ENCODE measurements at regions not wholly inside any gene's neighbourhood (a gene's known extent, or its start where the extent isn't known, plus 50 kb on each side); places are given as distances from the start of the nearest gene placed in this dataset.
"Not testable (repeated sequence)": the region's sequence is repeated elsewhere in the genome, so short reads cannot be mapped to it uniquely, and the experiment has no call there.

DNA sequence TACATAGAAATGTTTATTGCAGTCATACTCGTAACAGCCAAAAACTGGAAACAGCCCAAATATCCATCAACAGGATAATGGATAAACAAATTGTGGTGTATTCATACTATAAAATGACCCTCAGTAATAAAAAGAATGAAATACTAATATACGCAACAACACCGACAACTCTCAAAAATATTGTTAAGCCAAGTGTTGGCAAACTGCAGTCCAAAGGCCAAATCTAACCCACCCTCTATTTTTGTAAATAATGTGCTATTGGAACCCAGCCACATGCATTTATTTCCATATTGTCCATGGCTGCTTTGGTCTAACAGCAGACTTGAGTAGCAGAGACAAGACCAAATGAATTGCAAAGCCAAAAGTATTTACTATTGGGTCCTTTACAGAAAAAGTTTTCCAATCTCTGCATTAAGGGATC, 151.0 kb downstream of the MREG start:
- DNase-seq (ENCODE audit: low read depth in 2 of 2), result no peak

DNA sequence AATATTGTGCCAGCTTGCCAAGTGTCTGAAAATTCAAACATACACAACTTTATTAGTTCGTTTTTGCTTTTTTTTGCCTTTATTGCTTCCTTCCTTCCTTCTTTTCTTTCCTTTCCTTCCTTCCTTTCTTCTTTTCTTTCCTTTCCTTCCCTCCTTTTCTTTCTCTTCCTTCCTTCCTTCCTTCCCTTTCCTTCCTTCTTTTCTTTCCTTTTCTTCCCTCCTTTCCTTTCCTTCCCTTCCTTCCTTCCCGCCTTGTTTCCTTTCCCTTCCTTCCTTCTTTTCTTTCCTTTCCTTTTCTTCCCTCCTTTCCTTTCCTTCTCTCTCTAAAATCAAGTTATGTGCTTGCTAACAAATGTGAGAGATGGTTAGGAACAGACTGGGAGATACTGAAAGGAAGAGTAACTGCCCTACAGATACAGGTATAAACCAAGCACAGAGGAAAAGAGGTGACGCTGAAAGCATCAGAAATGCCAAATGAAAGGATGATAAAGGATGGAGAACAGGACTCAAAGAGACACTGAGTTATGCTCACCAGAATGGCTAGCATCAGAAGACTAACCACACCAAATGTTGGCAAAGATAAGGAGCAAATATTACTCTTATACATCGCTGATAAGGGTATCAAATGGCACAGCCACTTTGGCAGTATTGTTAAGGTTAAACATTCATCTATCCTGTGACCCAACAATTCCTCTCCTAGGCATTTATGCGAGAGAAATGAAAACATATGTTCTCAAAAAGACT, 151.6 kb downstream of the MREG start:
- DNase-seq (ENCODE audit: low read depth in 2 of 2), result no peak

DNA sequence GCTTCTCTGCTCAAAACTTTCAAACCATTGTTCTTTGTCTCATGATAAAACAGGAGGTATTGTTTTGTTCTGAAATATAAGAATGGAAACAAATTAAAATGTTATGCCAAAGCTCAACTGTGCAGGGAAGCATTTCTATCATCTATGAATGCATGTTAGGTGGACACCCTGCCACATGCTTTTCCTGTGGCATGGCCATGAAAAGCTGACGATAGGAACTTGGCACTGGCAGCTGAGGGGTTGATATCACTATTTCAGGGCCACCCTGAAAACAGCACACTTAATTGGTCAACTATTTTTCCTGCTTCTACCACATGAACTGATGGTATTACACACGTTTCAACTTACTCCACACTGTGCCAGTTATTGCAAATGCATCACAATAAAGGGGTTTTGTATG, 157.3 kb downstream of the MREG start:
- no peak for DNase-seq (ENCODE audit: low read depth in 2 of 2)

DNA sequence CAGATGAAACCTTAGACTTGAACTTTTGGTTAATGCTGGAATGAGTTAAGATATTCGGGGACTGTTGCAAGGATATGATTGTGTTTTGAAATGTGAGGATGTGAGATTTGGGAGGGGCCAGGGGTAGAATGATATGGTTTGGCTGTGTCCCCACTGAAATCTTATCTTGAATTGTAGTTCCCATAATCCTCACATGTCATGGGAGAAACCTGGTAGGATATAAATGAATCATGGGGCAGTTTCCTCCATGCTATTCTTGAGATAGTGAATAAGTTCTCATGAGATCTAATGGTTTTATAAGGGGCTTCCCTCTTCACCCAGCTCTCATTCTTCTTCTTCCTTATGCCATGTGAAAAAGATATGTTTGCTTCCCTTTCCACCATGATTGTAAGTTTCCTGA, 158.0 kb downstream of the MREG start:
- DNase-seq (ENCODE audit: low read depth in 2 of 2), result not testable (repeated sequence)

DNA sequence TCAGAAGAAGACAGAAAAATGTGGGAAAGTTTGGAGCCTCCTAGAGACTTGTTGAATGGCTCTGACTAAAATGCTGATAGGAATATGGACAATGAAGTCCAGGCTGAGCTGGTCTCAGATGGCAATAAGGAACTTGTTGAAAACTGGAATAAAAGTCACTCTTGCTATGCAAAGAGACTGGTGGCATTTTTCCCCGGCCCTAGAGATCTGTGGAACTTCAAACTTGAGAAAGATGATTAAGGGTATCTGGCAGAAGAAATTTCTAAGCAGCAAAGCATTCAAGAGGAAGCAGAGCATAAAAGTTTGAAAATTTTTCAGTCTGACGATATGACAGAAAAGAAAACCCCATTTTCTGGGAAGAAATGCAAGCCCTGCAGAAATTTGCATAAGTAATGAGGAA, 159.3 kb downstream of the MREG start:
- no peak for DNase-seq (ENCODE audit: low read depth in 2 of 2)

DNA sequence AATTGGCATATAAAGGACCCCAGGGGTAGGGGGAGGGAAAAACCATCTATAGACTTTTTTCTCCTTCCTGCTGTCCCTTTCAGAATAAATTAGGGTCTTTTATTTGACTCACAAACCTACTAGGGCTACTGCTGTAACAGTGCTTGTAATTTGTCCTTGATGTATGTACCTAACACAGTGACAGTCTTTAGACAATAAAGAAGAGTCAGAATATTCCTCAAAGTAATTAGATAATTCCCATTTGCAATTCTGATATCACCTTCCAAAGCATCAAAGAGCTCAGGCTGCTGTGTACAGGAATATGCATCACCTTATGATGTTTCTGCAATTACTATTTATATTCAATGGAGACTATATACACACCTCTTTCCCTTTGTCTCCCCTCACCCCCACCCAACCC, 161.7 kb downstream of the MREG start:
- DNase-seq (ENCODE audit: low read depth in 2 of 2), result no peak

DNA sequence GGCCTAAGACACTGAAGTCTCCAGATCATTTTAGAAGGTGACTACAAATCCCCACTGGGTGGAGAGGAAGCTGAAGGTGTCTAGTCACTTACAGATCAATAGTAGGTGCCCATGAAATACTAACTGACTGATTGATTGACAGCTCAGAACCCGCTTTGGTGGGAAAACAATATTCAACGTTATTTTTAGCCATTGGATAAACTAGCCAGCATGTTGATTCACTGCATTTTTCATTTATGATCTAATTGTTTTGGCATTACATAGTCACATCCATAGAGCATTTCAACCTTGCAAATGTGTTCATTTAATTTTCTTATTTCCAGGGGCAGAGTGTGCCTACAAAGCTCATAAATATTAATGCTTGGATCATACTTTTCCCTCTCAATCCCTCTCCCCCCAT, 162.3 kb downstream of the MREG start:
- no peak for DNase-seq (ENCODE audit: low read depth in 2 of 2)

DNA sequence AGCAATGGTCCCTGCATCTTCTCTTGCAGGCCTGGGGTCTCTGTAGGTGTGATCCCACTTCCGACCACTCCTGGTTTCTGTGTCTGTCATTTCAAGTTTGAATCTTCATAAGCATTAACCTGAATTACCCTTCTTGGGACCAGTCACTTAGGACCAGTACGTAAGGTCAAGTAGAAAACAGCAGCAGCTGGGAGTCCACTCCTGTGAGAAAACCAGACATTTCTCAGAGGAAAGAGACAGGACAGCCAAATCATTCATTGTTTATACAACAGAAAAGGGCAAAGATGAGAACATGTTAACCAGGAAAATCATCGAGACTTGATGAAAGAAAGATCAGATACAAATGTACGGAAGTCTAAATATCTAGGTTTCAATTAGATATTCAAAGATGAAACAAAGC, 163.0 kb downstream of the MREG start:
- no peak for DNase-seq (ENCODE audit: low read depth in 2 of 2)

DNA sequence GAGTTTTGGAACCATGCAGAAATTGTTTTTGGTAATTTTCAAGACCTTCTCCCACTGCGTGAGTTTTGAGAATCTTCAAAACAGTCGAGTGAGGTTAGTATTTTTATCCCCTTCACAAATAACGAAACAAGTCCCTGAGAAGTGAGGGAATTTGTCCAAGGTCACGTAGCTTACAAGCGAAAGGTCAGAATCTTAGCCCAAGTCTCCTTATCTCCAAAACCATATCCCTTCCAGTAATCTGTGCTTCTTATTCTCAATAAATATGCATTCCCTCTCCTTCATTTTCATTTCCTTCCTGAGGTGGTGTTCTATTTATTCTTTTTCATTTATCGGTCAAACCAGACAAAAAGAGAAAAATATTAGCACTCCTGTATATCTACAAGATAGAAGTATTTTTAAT, 163.6 kb downstream of the MREG start:
- no peak for DNase-seq (ENCODE audit: low read depth in 2 of 2)

DNA sequence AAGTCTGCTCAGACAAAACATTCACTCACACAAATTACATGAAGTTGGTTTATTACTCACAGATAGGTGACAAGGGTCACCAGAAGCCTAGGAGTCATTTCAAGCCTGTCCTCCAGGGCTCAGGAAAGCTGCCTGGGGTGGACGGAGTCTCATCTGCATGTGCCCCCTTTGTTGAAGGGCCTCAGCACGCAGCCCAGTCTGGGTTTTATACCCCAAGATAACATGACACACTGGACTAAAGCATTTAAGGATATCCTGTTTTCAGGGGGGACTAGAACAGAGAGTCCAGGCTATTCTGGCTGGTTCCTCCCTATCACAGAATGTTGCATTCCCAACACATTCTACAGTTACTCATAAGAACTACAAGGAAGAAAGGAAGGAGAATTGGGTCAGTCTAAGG, 164.7 kb downstream of the MREG start:
- DNase-seq (ENCODE audit: low read depth in 2 of 2), result no peak

DNA sequence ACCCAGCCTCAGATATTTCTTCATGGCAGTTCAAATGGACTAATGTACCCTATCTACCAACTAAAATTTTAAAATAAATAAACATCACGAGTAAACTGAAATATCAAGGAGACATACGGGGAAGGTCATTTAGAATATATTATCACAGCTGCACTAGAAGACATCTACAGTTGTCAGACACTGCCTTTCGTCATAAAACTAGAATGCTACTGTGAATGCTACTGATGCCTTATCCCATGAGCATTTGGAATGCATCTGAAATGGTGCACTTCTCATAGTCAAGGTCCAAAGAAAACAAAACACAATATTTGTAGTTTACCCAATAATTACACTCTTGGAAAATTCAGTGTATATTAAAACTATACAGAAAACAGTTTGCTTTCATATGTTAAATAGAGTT, 165.2 kb downstream of the MREG start:
- DNase-seq (ENCODE audit: low read depth in 2 of 2), result no peak

DNA sequence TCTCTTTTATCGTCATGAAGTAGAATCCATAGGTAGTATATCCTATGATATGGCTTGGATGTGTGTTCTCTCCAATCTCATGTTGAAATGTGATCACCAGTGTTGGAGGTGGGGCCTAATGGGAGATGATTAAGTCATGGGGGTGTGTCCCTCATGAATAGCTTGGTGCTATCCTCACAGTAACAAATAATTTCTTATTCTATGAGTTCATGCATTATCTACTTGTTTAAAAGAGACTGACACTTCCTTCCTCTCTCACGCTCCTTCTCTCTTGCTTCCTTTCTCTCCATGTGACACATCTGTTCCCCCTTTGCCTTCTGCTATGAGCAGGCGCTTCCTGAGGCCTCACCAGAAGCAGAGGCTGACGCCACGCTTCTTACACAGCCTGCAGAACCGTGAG, 165.6 kb downstream of the MREG start:
- DNase-seq (ENCODE audit: low read depth in 2 of 2), result no peak

DNA sequence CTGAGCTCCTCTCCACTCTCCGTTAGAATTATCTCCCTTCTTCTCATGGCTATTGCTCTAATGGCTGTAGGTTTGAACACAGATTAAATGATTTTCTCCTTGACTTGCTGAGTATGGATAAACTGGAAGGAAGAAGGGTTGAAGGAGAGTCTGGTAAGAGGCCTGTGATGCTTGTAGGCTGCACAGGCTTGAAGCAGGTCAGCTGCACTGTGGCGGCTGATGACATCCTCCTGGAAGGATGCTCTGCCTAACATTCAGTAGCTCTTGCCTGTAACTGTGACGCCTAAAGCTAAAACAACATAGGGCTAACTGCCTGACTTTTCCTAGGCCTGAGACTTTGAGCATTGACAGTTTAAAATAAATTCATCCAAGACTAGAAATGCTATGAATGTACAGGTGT, 166.3 kb downstream of the MREG start:
- DNase-seq (ENCODE audit: low read depth in 2 of 2), result no peak

DNA sequence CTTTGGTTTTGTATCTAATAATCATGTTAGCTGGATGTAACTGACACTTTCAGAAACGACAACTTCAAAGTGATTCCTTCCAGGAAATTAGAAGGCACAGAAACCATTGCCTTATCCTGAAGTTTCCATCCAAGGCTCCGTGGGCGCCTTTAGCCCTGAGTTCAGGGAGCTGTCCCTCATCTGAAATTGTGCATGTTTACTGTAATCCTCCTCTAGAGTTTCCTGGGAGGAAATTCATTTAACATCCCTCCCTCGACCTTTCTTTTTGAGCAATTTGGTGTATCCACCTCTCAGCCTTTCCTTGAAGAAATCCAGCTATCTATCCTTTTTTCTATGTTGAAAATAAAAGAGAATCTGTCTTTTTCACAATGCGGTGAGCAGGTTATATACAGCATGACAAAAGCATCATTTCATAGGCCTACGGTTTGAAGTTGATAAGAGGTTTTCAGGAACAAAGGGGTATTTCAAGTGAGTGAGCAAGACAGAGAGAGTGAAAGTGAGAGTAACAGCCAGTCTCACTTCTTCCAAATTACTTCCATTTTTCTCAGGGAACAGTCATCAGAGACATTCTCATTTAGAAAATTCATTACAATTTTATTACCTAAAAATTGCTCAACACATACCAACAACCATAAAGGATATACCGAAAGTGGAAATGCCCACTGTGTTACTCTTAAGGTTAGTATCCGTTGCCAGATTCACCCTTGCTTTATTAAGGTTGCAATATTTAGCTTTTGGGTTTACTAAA, 167.3 kb downstream of the MREG start:
- DNase-seq (ENCODE audit: low read depth in 2 of 2), result no peak

DNA sequence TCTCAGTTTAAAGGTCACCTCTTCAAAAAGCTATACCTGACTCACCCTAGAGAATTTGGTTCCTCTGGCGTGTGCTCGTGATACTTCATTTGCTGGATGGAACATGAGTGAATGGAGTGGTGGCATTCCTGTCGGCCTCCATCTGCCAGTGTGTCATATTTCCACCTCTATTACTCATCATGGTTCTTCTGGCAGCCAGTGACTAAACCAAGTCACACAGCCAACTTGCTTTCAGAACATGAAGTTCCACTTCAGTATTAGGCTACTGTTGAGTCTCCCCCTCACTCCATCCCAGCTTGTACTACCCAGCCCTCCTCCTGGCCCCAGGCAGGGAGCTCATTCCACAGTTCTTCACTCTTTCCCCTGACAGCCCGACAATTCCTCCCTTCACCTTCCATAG, 169.8 kb downstream of the MREG start:
- no peak for DNase-seq (ENCODE audit: low read depth in 2 of 2)

DNA sequence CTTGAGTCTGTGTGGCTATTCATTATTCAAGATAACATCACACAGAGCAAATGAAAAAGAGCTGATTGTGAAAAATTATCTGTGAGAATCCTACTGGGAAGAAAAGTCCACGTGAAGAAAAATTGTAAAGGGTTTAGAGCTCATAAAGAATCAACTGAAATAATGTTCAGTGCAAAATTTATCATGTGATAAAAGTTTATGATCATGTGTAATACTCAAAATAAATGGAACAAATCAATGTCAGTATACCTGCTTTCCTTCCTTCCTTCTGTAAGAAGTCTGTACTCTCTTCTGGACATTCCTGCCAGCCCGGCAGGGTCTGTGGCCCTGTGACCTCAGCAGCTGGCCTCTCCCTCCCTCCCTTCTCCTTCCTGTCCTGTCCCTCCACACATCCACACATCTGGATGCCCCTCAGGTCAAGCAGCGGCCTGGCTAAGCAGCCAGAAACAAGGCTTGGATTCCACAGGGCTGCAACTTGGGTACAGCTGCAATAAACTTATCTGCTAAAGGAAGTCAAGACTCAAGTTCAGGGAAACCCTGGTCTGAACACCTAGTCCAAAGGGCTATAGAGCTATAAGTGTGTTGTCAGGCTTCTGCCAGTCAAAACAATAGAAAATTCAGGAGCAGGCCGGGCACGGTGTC, 172.1 kb downstream of the MREG start:
- no peak for DNase-seq (ENCODE audit: low read depth in 2 of 2)

DNA sequence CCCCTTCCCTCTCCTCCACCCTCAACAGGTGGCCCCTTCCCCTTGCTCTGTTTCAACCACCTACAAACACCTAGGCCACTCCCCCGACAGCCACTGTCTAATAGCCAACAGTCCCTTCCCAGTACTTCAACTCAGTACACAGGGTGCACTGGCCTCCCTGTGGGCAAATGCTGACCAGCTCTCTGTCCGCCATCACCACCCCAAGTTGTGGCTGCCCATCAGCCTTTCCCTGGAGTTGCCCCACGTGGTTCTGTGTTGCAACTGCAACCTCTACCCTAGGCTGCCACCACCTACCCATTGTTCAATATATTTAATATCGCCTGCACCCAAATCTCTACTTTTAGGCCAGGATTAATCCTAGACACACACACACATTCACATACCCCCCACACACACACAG, 173.5 kb downstream of the MREG start:
- no peak for DNase-seq (ENCODE audit: low read depth in 2 of 2)

DNA sequence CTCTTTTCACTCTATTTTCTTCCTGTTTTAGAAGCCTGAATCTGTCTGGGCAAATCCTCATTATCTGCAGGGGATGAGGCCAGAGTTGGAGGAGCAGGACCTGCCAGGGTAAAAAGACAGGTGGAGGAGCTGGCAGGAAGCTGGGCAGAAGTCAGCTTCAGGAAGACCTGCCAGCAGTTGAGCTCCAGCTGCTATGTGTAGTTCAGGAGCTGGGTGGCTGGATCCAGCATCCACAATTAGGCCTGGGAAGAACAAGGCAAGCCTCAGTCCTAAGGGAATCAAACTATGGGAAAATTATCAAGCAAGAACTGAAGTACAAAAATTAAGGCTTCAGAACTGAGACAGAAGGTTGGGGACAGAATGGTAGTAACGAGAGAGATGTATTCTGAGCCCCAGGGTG, 174.0 kb downstream of the MREG start:
- DNase-seq (ENCODE audit: low read depth in 2 of 2), result no peak

DNA sequence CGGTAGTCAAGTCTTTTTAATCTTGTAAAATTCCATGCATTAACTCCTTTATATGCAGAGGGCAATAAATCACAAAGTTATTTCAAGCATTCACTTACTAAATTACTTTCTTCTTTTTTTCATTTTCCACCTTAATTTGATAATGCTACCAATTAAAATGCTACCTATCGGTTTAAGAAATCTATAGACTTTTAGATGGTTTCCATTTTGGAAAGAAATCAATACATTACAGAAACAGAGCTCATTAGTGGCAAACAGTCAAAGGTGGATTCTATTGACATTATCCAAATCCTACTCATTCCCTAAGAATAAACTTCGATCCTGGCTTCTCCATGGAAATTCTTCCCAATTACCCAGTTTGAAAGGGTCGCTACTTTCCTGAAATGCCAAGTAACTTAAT, 176.5 kb downstream of the MREG start:
- no peak for DNase-seq (ENCODE audit: low read depth in 2 of 2)

DNA sequence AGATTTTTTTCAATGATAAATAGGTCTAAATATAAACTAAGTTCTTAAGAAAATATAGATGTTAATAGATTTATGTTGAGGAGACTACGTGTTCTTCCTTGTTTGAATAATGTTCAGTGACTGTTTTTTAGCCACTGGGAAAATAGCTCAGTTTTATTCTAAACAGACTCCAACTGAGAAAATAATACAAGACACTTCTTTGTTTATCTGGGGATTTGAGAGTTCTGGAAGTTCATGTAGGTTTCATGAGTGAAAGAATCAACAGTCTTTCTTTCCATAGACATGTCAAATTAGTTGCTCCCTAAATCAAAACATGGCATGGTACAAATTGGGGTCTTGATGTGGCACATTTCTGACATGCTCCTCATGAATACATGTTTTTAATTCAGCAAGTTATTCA, 177.7 kb downstream of the MREG start:
- DNase-seq (ENCODE audit: low read depth in 2 of 2), result no peak

DNA sequence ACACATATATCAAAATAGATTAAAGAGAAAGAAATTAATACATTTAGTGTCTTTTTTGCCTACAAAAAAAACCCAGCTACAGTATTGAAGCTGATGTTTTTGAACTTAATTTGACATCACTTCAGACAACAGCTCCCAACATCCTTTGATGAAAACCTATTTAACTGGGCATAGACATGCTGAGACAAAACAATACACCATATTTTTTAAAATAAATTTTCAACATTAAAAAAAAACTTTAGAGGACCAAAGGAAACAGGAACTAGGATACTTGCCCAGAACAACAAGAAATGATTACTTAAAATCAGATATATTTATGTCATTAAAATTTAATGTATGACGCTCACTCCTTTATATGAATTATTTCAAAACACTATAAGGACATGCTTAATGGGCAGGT, 178.1 kb downstream of the MREG start:
- no peak for DNase-seq (ENCODE audit: low read depth in 2 of 2)

DNA sequence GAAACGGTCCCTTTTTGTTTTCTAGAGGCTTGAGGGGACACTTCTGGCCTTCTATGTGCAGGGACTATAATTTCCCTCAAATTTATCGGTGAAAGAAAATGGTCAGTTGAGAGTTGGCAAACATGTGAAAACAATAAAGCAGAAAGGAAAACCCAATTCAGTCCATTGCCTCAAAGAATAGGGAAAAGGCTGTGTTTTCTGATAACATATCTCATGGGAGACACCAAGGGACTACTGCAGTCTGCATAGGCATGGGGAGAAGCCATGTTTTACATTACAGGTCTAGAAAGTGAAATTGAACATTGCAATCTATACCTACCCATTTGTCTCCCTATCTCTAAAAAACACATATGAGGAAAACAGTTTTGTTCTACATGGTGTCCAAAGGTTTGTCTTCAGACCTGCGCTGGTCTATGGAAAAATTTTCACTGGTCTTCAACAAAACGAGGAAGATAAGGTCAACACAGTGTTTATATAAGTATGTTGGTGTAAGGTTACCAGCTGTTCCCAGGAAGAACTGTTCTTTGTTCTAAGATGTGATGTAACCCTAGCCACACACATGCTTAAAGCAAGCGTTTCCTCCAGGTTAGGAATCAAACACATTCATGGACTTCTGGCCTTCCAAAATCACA, 179.7 kb downstream of the MREG start:
- no peak for DNase-seq (ENCODE audit: low read depth in 2 of 2)

DNA sequence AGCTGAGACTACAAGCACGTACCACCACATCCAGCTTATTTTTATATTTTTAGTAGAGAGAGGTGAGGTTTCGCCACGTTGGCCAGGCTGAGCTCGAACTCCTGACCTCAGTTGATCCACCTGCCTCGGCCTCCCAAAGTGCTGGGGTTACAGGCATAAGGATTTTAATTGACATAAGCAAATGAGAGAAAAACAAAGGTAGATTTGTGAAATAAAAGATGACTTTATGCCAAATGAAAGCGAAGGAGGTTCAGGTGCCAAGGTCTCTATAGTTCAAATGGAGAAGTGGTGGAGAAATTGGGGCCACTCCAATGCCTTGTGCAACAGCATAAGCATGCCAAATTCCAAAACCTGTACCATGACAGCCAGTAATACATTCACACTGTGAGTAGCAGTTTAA, 180.6 kb downstream of the MREG start:
- DNase-seq (ENCODE audit: low read depth in 2 of 2), result no peak

Measured in stimulated activated CD4-positive, alpha-beta T cell treated with anti-CD3 and anti-CD28 coated beads, Interleukin-4, amount 100 ng/mL, for 48 hours (primary cell).